Jurkat, Clone E6-1 (cell line): ENCODE measurements at regions not wholly inside any gene's neighbourhood (a gene's known extent, or its start where the extent isn't known, plus 50 kb on each side); places are given as distances from the start of the nearest gene placed in this dataset.

Source experiments
- DNase-seq: peaks from one replicate; pipeline ENCODE4 v3.0.0-alpha.2; 2011; ENCODE audit warnings: low read depth, low spot score
- H3K4me3 ChIP-seq: 2 replicates; pipeline ENCODE4 v1.5.1; 2011; ENCODE audit warnings: mild to moderate bottlenecking, low read length, control low read depth, moderate library complexity

GRCh38 chr5:2014058-2014610 lies 131.4 kb upstream of the IRX4 start:
- no peak overlapping the region for H3K4me3 ChIP-seq
- DNase-seq: no peak

DNA sequence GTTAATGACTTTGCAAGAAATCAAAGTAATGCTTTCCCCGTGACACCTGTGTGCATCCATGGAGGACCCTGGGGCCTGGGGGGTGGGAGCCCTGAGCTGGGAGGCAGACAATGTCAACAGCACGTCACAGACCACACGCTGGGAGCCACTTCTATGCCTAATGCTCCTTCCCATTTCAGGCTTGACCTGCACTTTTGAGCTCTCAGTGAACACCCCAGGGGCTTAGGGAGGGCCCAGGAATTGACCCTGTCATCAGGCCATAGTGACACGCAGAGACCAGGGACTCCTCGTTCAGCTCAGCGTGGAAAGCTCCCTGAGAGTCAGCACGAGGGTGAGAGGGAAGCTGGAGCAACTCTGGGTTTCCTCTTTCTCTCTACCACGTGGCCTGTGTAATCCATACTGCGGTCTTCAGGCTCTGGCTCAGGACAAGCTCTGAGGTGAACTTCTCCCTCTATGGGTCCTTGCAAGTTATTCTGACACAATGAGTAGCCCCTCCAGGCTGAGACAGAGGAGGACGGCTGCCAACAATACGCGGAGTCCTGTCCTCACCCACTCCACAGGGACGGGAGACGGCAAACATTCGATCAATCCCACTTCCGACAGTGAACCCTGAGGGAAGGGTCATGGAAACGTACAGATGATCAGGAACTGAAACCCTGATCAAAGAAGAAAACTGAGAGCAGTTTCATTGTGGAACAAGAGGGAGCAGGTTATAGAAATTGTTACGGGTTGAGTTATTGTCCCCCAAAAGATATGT lies 130.8 kb upstream of the IRX4 start:
- DNase-seq: no peak

GRCh38 chr5:2012885-2013284 lies 130.2 kb upstream of the IRX4 start:
- DNase-seq: no peak
- no peak overlapping the region for H3K4me3 ChIP-seq

More for the DNA sequence above, 130.8 kb upstream of the IRX4 start:
- no peak overlapping the region for H3K4me3 ChIP-seq

DNA sequence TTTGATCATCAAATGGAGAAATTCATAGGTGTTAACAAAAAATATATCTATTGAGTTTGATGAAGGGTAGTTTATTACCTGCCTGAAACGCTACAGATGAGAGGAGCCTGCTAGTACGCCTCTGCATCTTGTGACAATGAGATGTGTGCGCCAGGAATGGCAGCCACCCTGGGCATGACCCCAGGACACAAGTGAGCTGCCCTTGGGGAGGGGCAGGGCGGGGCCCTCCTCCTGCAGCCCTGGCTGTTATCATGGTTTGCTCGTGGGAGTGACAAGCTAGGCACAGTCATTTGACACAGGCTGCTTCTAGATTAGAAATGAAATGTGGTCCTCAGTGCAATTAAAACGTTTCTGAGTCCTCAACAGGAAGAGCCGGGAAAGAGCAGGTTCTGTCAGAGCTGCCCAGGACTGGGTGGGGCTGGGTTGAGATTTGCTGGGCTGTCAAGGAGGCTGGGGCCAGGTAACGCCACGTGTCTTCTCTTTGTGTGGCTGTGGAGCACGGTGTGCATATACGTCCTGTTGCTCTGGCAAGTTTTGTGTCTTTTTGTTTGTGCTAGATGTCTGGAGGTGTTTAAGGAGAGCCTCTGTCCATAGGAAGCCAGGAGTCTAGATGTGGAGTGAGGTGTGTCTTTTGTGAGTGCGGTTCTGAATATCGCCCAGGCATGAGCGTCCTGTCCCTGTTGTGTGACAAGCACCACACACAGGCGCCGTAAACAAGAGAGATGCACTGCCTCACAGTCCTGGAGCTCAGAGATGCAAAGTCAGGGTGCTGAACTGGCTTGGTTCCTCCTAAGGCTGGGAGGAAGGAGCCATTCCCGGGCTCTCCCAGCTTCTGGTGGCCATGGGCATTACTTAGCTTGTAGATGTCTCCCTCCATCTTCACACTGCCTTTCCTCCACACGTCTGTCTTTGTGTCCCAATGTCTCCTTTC lies 129.0 kb upstream of the IRX4 start:
- no peak overlapping the region for H3K4me3 ChIP-seq
- no peak for DNase-seq

DNA sequence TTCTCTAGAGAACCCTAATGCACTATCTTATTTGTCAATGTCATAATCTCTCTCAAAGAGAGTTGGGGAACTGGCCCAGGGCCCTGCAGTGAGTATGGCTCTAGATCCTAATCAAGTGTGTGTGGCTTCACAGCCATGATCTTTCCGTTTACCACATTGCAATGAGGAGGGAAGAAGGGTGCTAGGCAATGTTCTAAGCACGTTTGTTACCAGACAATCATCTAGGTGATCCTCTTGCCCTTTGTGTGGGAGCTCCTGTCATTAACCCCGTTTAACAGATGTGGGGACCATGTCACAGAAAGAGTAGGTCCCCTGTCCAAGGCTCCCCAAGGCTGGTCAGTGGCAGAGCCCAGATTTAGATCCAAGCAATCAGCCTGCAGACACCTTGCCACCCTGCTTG lies 128.2 kb upstream of the IRX4 start:
- no peak overlapping the region for H3K4me3 ChIP-seq
- DNase-seq: no peak

DNA sequence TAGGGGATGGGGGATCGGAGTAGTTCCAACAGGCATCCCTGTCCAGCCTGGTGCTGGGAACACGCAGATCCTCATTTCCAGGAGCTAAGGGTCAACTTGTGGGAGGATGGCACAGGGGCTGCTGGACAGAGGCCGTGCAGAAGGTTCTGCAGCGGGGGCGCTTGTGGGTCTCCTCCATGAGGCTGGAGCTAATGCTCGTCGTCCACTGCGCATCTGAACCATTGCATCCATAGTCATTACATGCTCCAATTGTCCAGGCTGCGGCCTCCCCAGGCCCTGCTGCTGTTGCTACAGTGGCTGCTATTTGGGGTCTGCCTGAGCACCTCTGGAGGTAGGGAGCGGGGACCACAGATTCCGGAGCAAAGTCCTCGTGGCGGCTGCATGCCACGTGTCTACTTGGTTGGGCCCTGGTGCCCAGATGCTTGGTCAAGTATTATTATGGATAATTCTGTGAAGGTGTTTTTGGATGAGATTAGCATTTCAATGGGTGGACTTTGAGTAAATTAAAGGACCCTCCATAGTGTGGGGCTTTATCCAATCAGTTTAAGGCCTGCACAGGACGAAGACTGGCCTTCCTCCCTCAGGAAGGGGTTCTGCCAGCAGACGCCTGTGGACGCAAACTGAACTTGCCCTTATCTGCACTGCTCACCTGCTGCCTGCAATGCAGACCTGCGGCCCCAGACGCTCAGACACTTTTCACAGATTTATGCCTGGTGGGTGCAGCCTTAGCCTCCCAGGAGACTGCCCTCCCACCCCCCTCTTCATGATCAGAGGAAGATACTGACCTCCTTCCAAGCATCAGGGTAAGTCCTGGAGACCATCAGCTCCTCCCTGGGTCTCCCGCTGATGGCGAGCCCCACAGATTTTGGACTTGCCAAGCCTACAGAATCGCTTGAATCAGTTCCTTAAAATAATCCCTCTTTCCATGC lies 127.5 kb upstream of the IRX4 start:
- no peak for DNase-seq

DNA sequence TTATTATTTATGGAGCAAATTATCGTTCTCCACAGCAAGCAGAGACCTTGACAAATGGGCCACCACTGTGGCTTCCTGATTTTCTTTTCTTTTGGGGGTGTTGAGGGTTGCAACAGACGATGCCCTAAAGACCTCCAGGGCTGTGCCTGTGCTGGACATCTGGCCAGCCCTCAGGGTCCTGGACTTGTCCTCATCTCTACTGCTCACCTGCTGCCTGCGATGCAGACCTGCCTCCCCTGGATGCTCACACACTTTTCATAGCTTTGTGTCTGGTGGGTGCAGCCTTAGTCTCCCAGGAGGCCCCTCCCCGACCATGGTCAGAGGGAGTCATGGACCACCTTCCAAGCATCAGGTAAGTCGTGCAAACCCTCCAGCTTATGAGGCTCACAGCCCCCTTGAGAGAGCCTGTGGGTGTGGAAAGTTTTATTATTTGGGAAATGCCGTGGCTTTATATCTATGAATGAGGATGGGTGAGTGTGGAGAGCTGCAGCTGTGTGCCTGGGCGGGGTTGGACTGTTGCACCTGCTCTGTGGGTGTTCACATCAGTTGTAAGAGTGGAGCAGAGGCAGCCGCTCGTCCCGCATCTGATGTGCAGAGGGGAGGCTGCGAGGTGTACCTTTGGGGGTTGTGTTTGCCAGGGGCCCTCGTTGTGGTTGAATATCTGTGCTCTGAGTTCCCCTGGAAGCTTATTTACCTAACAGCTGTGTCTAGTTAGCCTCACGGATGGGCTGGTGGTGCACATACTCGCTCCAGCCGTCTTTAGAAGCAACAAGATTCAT lies 126.3 kb upstream of the IRX4 start:
- peak; percentile 92 for DNase-seq
- no peak overlapping the region for H3K4me3 ChIP-seq

More for the DNA sequence above, 127.5 kb upstream of the IRX4 start:
- no peak overlapping the region for H3K4me3 ChIP-seq

- H3K4me3 ChIP-seq: no peak overlapping the region
- no peak for DNase-seq
Observed at GRCh38 chr5:2007878-2008501, 125.3 kb upstream of the IRX4 start.

DNA sequence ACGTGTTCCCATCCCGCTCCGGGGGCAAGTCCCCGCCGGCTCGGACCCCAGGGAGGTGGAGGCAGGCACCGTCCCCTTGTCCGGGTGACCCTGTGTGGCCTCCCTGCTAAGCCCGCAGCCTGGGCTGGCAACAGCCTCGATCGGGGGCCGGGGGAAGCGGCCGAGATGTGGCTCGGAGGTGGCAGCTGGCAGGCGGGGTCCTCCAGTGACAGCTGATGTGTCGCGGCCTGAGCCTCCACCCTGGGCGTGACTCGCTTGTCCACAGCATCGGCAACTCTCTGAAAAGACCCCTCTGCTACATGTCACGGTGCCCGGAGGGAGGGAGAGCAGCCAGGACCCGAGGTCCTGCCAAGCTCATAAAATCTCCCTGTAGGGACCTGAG lies 124.8 kb upstream of the IRX4 start:
- H3K4me3 ChIP-seq: no peak overlapping the region
- DNase-seq: no peak

- no peak for DNase-seq
- no peak overlapping the region for H3K4me3 ChIP-seq
Observed at GRCh38 chr5:2006971-2007291, 124.2 kb upstream of the IRX4 start.

DNA sequence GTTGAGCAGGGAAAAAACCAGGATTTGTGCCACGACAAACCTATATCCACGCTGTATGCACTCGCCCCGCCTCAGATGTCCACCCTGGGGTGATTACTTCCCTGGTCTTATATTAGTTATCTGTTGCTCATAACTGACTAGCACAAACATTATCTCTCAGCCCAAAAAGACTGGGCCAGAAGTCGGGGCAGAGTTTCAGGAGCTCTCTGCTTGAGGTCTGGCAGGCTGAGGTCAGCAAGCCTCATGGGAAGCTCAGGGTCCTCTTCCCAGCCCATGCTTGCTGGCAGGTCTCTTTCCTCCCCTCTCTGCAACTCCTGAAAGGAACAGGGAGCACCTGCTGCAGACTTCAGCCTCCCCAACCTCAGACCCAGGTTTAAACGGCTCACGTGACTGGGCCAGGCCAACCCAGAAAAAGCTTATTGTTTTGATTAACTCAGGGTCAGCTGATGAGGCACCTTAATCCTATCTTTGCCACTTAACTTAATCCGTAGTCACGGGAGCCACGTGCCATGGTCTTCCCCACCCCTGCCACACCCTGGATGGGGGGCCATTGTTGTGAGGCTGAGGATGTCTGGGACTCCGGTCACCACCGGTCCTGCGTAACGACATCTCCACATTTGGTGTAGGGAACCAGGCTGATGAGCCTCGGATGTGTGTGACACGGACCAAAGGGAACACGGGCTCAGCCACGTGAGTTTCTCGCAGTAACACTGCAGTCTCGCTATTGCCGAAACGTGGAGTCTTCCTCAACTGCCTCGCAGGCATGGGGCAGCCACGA lies 123.7 kb upstream of the IRX4 start:
- no peak overlapping the region for H3K4me3 ChIP-seq
- no peak for DNase-seq

- DNase-seq: no peak
- no peak overlapping the region for H3K4me3 ChIP-seq
Observed at GRCh38 chr5:2005101-2006041, 122.6 kb upstream of the IRX4 start.

DNA sequence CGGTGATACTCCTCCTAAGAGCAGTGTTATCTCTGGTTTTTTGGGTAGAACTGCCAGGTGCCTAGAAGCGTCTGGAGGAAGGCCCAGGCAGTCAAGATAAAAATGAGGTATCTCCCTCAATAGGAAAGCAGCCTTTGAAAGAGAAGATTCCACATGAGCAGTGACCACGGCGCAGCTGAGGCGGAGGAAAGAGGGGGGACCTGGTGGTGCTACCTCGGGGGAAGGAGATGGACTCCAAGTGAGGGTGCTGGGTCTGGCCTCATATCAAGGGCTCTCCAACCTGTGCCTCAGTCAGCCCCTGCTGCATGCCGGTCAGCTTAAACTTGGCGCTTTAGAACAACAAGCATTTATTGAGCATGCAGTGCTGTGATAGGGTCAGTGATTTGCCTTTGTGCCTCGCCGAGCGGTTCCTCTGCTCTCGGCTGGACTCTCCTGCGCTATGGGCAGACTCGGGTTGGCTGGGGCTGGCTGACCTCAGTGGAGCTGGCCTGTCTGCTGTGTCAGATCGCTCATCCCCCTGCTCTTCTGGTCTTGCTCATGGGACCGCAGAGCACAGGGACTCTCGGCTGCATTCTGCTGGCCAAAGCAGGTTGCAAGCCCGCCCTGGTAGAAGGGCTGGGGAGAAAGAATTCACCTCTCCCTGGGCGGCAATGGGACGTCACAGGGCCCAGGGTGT lies 121.1 kb upstream of the IRX4 start:
- DNase-seq: no peak
- H3K4me3 ChIP-seq: no peak overlapping the region

DNA sequence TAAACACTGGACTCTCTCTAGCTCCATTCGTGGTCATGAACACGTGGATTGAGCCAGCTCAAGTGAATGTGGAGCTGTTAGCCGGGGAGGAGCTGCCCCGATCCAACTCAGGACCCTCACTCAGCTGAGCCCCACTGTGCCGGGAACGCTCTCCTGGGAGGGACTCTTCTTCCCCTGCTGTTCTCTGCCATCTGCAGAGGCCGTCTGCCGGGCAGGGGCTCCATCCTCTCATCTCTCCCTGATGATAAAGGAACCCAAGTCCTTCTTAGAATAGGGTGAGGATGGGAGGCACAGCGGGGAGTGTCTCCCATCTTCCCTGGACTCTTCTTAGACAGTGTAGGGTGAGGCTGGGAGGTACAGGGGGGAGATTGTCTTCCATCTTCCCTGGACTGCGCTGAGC lies 120.5 kb upstream of the IRX4 start:
- no peak overlapping the region for H3K4me3 ChIP-seq
- no peak for DNase-seq

GRCh38 chr5:2001300-2001699 lies 118.6 kb upstream of the IRX4 start:
- peak; percentile 60 for DNase-seq
- no peak overlapping the region for H3K4me3 ChIP-seq

DNA sequence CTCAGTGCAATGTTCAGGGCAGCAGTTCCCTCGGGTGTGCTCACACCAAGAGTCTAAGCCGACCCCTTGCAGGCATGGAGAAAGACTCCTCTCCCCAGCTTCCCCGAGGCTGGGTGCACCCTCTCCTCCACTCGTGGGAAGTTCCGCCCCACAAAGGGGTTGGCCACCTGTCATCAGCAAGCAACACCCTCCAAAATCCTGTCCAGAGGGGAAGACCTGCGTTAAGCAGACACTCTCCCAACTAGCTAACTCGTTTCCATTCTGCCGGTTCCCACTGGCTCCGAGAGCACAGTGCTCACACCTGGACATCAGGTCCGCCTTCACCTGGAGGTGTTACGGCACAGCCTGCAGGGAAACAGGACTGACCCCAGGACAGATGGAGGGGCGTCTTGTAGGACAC lies 117.9 kb upstream of the IRX4 start:
- no peak for DNase-seq
- no peak overlapping the region for H3K4me3 ChIP-seq
